Neural progenitor cell (in vitro differentiated cells): ENCODE measurements at regions not wholly inside any gene's neighbourhood (a gene's known extent, or its start where the extent isn't known, plus 50 kb on each side); places are given as distances from the start of the nearest gene placed in this dataset.

Experiments used
- CTCF ChIP-seq: fragments of 200-600 bp; sonication (generic); IDR thresholded peaks from 2 replicates; pipeline ENCODE4 v1.5.1; 2017; ENCODE audit warnings: antibody characterized with exemption, mild to moderate bottlenecking
- EZH2 ChIP-seq: fragments of 200-600 bp; sonication (generic); IDR thresholded peaks from 2 replicates; pipeline ENCODE4 v1.6.1; 2017; ENCODE audit warnings: antibody characterized with exemption, mild to moderate bottlenecking, moderate library complexity

GRCh38 chr6:14880677-14881076 lies 365.2 kb upstream of the JARID2 start:
- TF ChIP-seq CTCF: no peak
- TF ChIP-seq EZH2: no peak
